ENCODE measurements at regions not wholly inside any gene's neighbourhood (a gene's known extent, or its start where the extent isn't known, plus 50 kb on each side); places are given as distances from the start of the nearest gene placed in this dataset.

GRCh38 chr6:91713911-91714310 is 1127.0 kb upstream of the MAP3K7 start:
- TF ChIP-seq, protein P1, sequence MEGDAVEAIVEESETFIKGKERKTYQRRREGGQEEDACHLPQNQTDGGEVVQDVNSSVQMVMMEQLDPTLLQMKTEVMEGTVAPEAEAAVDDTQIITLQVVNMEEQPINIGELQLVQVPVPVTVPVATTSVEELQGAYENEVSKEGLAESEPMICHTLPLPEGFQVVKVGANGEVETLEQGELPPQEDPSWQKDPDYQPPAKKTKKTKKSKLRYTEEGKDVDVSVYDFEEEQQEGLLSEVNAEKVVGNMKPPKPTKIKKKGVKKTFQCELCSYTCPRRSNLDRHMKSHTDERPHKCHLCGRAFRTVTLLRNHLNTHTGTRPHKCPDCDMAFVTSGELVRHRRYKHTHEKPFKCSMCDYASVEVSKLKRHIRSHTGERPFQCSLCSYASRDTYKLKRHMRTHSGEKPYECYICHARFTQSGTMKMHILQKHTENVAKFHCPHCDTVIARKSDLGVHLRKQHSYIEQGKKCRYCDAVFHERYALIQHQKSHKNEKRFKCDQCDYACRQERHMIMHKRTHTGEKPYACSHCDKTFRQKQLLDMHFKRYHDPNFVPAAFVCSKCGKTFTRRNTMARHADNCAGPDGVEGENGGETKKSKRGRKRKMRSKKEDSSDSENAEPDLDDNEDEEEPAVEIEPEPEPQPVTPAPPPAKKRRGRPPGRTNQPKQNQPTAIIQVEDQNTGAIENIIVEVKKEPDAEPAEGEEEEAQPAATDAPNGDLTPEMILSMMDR (conservative IDR thresholded peaks at IDR 0.05), result 0 out of 2 replicates have a peak, but pooled peaks have one; percentile 14
- no peak for TF ChIP-seq EZH2 (IDR thresholded peaks at IDR 0.05; ENCODE audit: low read depth)
